GM12864 (cell line): ENCODE measurements at regions not wholly inside any gene's neighbourhood (a gene's known extent, or its start where the extent isn't known, plus 50 kb on each side); places are given as distances from the start of the nearest gene placed in this dataset.

ENCODE experiments used
- DNase-seq: peaks from one replicate; pipeline ENCODE4 v3.0.0-alpha.2; 2011; ENCODE audit warnings: low read depth
- H3K4me3 ChIP-seq: 2 replicates; pipeline ENCODE4 v1.5.1; 2011; ENCODE audit warnings: mild to moderate bottlenecking, low read depth, low read length, control low read depth
- TF ChIP-seq, protein P1 (sequence below): IDR thresholded peaks from 2 replicates; pipeline ENCODE4 v1.5.1; 2011; ENCODE audit warnings: low read depth, mild to moderate bottlenecking, moderate library complexity, low read length, control low read depth, inconsistent platforms; ENCODE audit errors: missing control alignments

DNA sequence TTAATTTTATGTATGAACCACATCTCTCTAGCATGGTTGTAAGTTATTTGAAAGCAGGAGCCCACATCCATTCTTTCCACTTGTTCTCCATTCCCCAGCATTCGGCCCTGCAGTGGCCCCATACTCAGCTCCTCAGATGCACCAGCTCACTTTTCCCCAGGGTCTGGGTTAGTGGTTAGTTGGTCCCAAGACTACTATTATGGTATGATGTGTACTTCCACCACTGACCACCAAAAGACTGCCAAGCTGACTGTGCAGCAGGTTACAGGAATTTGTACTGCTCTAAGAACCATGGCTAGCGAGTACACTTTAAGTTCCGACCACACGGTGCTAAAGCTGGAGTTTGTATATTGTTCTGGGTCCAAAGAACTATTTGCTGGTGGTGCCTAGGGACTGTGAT, 413.6 kb upstream of the TCF4 start:
- H3K4me3 ChIP-seq, result no peak overlapping the region
- DNase-seq, result no peak
- TF ChIP-seq, protein P1, sequence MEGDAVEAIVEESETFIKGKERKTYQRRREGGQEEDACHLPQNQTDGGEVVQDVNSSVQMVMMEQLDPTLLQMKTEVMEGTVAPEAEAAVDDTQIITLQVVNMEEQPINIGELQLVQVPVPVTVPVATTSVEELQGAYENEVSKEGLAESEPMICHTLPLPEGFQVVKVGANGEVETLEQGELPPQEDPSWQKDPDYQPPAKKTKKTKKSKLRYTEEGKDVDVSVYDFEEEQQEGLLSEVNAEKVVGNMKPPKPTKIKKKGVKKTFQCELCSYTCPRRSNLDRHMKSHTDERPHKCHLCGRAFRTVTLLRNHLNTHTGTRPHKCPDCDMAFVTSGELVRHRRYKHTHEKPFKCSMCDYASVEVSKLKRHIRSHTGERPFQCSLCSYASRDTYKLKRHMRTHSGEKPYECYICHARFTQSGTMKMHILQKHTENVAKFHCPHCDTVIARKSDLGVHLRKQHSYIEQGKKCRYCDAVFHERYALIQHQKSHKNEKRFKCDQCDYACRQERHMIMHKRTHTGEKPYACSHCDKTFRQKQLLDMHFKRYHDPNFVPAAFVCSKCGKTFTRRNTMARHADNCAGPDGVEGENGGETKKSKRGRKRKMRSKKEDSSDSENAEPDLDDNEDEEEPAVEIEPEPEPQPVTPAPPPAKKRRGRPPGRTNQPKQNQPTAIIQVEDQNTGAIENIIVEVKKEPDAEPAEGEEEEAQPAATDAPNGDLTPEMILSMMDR, result no peak

GRCh38 chr18:56000041-56000440, 412.0 kb upstream of the TCF4 start:
- TF ChIP-seq, protein P1, result no peak
- no peak for DNase-seq
- no peak overlapping the region for H3K4me3 ChIP-seq

GRCh38 chr18:55999641-56000040, 411.6 kb upstream of the TCF4 start:
- no peak for DNase-seq
- TF ChIP-seq, protein P1, result no peak
- no peak overlapping the region for H3K4me3 ChIP-seq

- TF ChIP-seq, protein P1, result no peak
- H3K4me3 ChIP-seq, result no peak overlapping the region
- no peak for DNase-seq
Observed at GRCh38 chr18:55998801-55999385, 410.9 kb upstream of the TCF4 start.

- H3K4me3 ChIP-seq, result no peak overlapping the region
- TF ChIP-seq, protein P1, result no peak
- DNase-seq, result no peak
Observed at GRCh38 chr18:55998071-55998522, 410.1 kb upstream of the TCF4 start.

DNA sequence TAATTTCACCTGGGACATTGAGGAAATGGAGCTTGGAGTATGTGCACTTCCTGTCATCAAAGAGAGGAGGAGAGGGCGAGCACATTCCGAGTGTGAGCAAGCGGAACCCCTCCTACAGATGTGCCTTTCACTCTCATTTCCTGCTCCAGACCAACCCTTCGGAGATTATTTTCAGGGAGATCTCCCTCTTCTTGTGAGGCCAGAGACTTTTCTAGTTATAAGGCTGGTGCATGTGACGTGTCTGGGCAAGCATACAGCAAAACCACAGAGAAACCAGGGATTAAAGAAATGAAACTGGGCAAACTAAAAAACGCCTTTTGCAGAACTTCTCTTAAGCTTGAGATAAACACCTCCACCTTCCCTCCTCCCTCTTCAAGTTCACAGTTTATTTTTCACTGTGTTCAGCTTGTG, 409.2 kb upstream of the TCF4 start:
- no peak overlapping the region for H3K4me3 ChIP-seq
- TF ChIP-seq, protein P1, result no peak
- no peak for DNase-seq

DNA sequence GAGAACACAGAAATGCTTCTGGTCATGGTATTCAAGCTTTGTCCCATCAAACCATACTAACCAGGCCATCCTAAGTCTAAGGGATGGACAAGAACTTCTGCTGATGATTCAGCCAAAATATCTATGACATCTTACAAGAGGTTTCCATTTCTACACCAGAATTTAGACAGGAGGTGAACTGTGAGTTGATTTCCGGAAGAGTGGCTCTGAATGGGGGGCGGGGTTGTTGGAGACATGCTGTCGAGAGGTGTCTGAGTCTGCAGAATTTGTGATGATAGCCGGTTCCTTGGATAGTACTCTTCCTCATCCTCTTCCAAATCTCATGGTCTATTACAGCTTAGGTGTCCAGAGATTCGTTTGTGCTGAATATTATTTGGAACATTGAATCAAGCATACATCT, 408.7 kb upstream of the TCF4 start:
- no peak for DNase-seq
- TF ChIP-seq, protein P1, result no peak
- H3K4me3 ChIP-seq, result no peak overlapping the region
